ENCODE measurements at regions not wholly inside any gene's neighbourhood (a gene's known extent, or its start where the extent isn't known, plus 50 kb on each side); places are given as distances from the start of the nearest gene placed in this dataset.

- H3K36me3 ChIP-seq (ENCODE audit: control insufficient read depth in 2 of 2, insufficient read depth in 2 of 2, low read length in 1 of 2), result no peaks in the 10 kb centered on the region
- intact Hi-C loops (cut with micrococcal nuclease; ENCODE audit: unreplicated experiment), result no loop called here
- CTCF ChIA-PET, result interaction anchor here (1.7 kb wide), 1 partner anchor 15 kb away, joined by 4 read pairs; no protein-coding TSS in a partner anchor
Observed at GRCh38 chr7:24366876-24367275, 82.9 kb downstream of the NPY start.

More at GRCh38 chr7:24366876-24367275, 82.9 kb downstream of the NPY start:
- no peaks in the 10 kb centered on the region for H3K4me1 ChIP-seq (ENCODE audit: control insufficient read depth, insufficient read depth, low read length)
- no peak for FAIRE-seq
- SMC1A ChIA-PET (ENCODE audit: uncharacterized antibody, unreplicated experiment), result interaction anchor here (0.6 to 0.7 kb wide), 2 partner anchors 14 to 173 kb away, joined by 3 read pairs; no protein-coding TSS in a partner anchor
- H4K20me1 ChIP-seq (ENCODE audit: control insufficient read depth, insufficient read depth), result no peaks in the 10 kb centered on the region
- no peak overlapping the region for H3K27ac ChIP-seq (ENCODE audit: control insufficient read depth, insufficient read depth)
- no TSS peak for BruUV-seq (replicated peaks)
- RAD21 ChIA-PET (ENCODE audit: unreplicated experiment), result no interaction called here
- H3K4me2 ChIP-seq (ENCODE audit: control insufficient read depth, insufficient read depth), result no peak overlapping the region
- H3K9me3 ChIP-seq (replicated peaks; ENCODE audit: control insufficient read depth, insufficient read depth, low read length), result no peaks in the 10 kb centered on the region; the same call in 2 of the 3 replicates
- in situ Hi-C loops (cut with MboI), result no loop called here
- no peaks in the 10 kb centered on the region for H3K79me2 ChIP-seq (ENCODE audit: control insufficient read depth, insufficient read depth, low read length)
- ATAC-seq, result no peak
- no peak overlapping the region for H3K4me3 ChIP-seq
- no peaks in the 10 kb centered on the region for H3K27me3 ChIP-seq (replicated peaks in 1 of 2; ENCODE audit: control insufficient read depth in 2 of 2, insufficient read depth in 2 of 2, low read length in 1 of 2)
- DNase-seq (ENCODE audit: low read depth, low spot score), result no peak
- POLR2A ChIA-PET, result no interaction called here
- no peak for TF ChIP-seq CEBPB (IDR thresholded peaks at IDR 0.05; ENCODE audit: borderline replicate concordance in 1 of 2, low read depth in 2 of 2, low read length in 2 of 2)
- no peak for TF ChIP-seq CBFB (IDR thresholded peaks at IDR 0.05; ENCODE audit: low read depth)
- TF ChIP-seq MLLT1 (IDR thresholded peaks at IDR 0.05), result no peak
- TF ChIP-seq ATF3 (IDR thresholded peaks at IDR 0.05; ENCODE audit: borderline replicate concordance, extremely low read depth, low read depth, low read length), result no peak
- TF ChIP-seq ETV6 (conservative IDR thresholded peaks at IDR 0.05 in 1 of 2, IDR thresholded peaks at IDR 0.05 in 1 of 2; ENCODE audit: borderline replicate concordance in 1 of 2, low read depth in 1 of 2), result no peak
- no peak for TF ChIP-seq BCLAF1 (IDR thresholded peaks at IDR 0.05)
- TF ChIP-seq STAT1 (conservative IDR thresholded peaks at IDR 0.05), result no peak
- no peak for TF ChIP-seq TCF7 (IDR thresholded peaks at IDR 0.05; ENCODE audit: borderline replicate concordance)
- TF ChIP-seq SMARCA5 (IDR thresholded peaks at IDR 0.05), result no peak
- H3K9ac ChIP-seq (ENCODE audit: control insufficient read depth, insufficient read depth, low read length), result no peak overlapping the region
- H2AFZ ChIP-seq (ENCODE audit: control insufficient read depth, low read depth, low read length), result no peak overlapping the region
- 63% methylated on average over 4 of the region's 4 CpGs for WGBS (ENCODE audit: insufficient coverage, insufficient replicate concordance, low lambda C conversion rate, missing lambda C conversion rate)

Measured in GM12878 (cell line).